ENCODE measurements at regions not wholly inside any gene's neighbourhood (a gene's known extent, or its start where the extent isn't known, plus 50 kb on each side); places are given as distances from the start of the nearest gene placed in this dataset.

DNA sequence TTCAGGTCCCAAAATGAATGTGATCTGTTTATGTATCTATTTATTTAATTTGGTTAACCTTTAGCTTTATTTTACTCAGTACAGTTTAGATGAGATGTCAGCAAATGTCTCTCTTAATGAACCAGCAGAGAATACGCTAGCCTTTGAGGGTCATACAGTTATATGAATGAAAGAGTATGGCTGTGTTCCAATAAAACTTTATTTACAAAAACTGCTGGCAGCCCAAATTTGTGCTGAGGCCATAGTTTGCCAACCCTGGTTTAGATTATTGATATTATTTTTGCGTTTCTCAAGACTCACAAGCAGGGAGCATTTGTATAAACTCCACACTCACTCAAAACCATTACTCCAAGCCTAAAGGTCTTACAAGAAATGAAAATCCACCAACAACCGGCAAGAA, 323.4 kb upstream of the NRP1 start:
- TF ChIP-seq, protein P1, sequence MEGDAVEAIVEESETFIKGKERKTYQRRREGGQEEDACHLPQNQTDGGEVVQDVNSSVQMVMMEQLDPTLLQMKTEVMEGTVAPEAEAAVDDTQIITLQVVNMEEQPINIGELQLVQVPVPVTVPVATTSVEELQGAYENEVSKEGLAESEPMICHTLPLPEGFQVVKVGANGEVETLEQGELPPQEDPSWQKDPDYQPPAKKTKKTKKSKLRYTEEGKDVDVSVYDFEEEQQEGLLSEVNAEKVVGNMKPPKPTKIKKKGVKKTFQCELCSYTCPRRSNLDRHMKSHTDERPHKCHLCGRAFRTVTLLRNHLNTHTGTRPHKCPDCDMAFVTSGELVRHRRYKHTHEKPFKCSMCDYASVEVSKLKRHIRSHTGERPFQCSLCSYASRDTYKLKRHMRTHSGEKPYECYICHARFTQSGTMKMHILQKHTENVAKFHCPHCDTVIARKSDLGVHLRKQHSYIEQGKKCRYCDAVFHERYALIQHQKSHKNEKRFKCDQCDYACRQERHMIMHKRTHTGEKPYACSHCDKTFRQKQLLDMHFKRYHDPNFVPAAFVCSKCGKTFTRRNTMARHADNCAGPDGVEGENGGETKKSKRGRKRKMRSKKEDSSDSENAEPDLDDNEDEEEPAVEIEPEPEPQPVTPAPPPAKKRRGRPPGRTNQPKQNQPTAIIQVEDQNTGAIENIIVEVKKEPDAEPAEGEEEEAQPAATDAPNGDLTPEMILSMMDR (IDR thresholded peaks at IDR 0.05) = no peak
- no peak for TF ChIP-seq POLR2A (IDR thresholded peaks at IDR 0.05)

All from adrenal gland (tissue), 5 donors.